ENCODE measurements at regions not wholly inside any gene's neighbourhood (a gene's known extent, or its start where the extent isn't known, plus 50 kb on each side); places are given as distances from the start of the nearest gene placed in this dataset.
A peak's percentile ranks its signal among the peaks of the same experiment; 100 is the strongest.
"Not testable (repeated sequence)": the region's sequence is repeated elsewhere in the genome, so short reads cannot be mapped to it uniquely, and the experiment has no call there.

- no peak overlapping the region for H3K27ac ChIP-seq
- no peak for TF ChIP-seq ZFX (IDR thresholded peaks at IDR 0.05)
- TF ChIP-seq CTCF (conservative IDR thresholded peaks at IDR 0.05), result no peak
Measured at GRCh38 chr20:29086938-29087337, 2170.5 kb upstream of the DEFB115 start.

GRCh38 chr20:29087887-29088286 is 2169.6 kb upstream of the DEFB115 start:
- not testable (repeated sequence) for H3K27ac ChIP-seq

- TF ChIP-seq CTCF (conservative IDR thresholded peaks at IDR 0.05), result peak; percentile 15; the same call in 1 of the 2 replicates
- H3K27ac ChIP-seq, result not testable (repeated sequence)
Measured at GRCh38 chr20:29088472-29088871, 2169.0 kb upstream of the DEFB115 start.

- H3K27ac ChIP-seq, result not testable (repeated sequence)
Measured at GRCh38 chr20:29089409-29089808, 2168.1 kb upstream of the DEFB115 start.

GRCh38 chr20:29093958-29094357 is 2163.5 kb upstream of the DEFB115 start:
- H3K27ac ChIP-seq, result not testable (repeated sequence)

- H3K27ac ChIP-seq, result not testable (repeated sequence)
Measured at GRCh38 chr20:29096695-29097094, 2160.8 kb upstream of the DEFB115 start.

GRCh38 chr20:29107884-29108283 is 2149.6 kb upstream of the DEFB115 start:
- H3K27ac ChIP-seq, result not testable (repeated sequence)

- not testable (repeated sequence) for H3K27ac ChIP-seq
Measured at GRCh38 chr20:29109386-29109785, 2148.1 kb upstream of the DEFB115 start.

- H3K27ac ChIP-seq, result not testable (repeated sequence)
Measured at GRCh38 chr20:29115097-29115496, 2142.4 kb upstream of the DEFB115 start.

- TF ChIP-seq CTCF (conservative IDR thresholded peaks at IDR 0.05), result no peak
- TF ChIP-seq ZFX (IDR thresholded peaks at IDR 0.05), result no peak
- H3K27ac ChIP-seq, result no peak overlapping the region
Measured at GRCh38 chr20:29119141-29119540, 2138.3 kb upstream of the DEFB115 start.

- H3K27ac ChIP-seq, result not testable (repeated sequence)
Measured at GRCh38 chr20:29119684-29120083, 2137.8 kb upstream of the DEFB115 start.

- not testable (repeated sequence) for H3K27ac ChIP-seq
Measured at GRCh38 chr20:29120088-29120487, 2137.4 kb upstream of the DEFB115 start.

- H3K27ac ChIP-seq, result not testable (repeated sequence)
Measured at GRCh38 chr20:29120575-29120974, 2136.9 kb upstream of the DEFB115 start.

GRCh38 chr20:29122784-29123183 is 2134.7 kb upstream of the DEFB115 start:
- H3K27ac ChIP-seq, result not testable (repeated sequence)
